Hepatic stellate cell (primary cell): ENCODE measurements at regions not wholly inside any gene's neighbourhood (a gene's known extent, or its start where the extent isn't known, plus 50 kb on each side); places are given as distances from the start of the nearest gene placed in this dataset.
"Not testable (repeated sequence)": the region's sequence is repeated elsewhere in the genome, so short reads cannot be mapped to it uniquely, and the experiment has no call there.

Source experiments
- DNase-seq: peaks from one replicate; pipeline ENCODE4 v3.0.0; 2011; ENCODE audit warnings: low spot score

DNA sequence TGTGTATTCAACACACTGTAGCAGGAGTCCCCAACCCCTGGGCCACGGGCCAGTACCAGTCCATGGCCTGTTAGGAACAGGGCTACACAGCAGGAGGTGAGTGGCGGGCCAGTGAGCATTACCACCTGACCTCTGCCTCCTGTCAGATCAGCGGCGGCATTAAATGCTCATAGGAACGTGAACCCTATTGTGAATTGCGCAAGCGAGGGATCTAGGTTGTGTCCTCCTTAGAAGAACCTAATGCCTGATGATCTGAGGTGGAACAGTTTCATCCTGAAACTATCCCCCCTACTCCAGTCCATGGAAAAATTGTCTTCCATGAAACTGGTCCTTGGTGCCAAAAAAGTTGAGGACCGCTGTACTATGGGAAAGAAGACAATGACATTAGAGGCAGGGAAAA, 386.9 kb downstream of the PREX1 start:
- DNase-seq, result no peak

- DNase-seq, result not testable (repeated sequence)
Measured at GRCh38 chr20:48440261-48440660, 387.5 kb downstream of the PREX1 start.

GRCh38 chr20:48437146-48437545, 390.7 kb downstream of the PREX1 start:
- no peak for DNase-seq

DNA sequence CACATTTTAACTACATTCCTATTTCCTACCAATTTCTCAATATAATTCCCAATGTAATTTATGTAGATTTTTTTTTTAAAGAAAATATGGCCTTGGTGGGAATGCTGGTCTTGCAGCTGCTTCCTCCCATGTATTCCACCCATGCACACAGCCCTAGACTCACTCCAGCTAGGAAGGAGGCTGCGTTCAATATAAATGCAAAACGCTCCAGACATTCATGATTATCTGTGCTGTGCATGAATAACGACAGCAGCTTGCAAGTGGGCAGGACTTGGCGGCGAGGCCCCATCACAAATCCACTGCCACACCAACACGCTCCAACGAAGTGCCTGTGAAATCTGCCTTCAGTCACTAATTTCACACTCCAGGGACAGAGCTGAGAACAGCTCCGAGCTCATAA, 391.2 kb downstream of the PREX1 start:
- not testable (repeated sequence) for DNase-seq

- DNase-seq, result no peak
Measured at GRCh38 chr20:48433178-48433577, 394.6 kb downstream of the PREX1 start.

GRCh38 chr20:48432494-48432832, 395.3 kb downstream of the PREX1 start:
- DNase-seq, result no peak

GRCh38 chr20:48431653-48432493, 395.9 kb downstream of the PREX1 start:
- DNase-seq, result no peak

- DNase-seq, result no peak
Measured at GRCh38 chr20:48426630-48427029, 401.2 kb downstream of the PREX1 start.

GRCh38 chr20:48425817-48426612, 401.8 kb downstream of the PREX1 start:
- DNase-seq, result no peak

DNA sequence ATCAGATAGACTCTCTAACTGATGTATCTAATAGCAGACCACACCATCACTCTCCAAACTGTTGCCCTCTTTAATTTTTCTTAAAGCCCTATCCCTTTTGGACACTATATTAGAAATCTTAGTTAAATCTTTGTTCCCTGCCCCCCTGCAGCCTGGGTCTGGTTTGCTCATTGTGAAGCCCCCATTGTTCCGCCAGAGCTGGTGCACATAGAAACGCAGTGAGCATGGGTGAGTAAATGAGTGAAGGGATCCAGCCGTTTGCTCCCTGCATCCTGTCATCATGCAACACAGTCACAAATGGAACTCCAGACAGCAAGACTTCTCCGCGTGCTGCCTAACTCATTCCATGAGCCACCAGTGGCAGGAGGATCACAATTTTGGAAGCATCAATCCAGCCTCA, 402.5 kb downstream of the PREX1 start:
- no peak for DNase-seq

DNA sequence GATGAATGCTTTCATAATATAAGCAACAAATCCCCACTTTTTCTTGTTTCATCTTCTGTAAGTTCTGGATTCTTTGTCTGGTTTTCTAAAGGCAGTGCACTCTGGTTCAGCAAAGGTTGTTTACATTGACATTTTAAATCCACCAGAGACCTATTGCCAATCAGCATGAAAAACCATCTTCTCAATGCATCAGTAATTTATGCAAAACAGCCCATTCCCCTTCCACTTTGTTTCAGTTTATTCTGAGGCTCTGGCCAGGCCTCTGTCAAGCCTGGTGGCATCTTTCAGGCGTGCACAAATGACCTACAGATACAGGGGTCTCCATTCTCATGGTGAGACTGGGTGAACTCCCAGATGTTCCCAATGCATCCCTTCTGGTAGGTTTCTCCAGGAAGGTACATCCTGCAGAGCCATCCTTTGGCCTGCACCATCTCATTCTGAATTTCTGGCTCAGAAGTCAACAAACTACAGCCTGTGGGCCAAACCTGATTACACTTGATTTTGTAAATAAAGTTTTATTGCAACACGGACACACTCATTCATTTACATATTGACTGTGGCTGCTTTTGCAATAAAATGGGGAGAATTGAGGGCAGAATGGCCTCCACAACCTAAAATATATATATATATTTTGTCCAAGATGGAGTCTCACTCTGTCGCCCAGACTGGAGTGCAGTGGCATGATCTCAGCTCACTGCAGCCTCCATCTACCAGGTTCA, 405.4 kb downstream of the PREX1 start:
- no peak for DNase-seq

DNA sequence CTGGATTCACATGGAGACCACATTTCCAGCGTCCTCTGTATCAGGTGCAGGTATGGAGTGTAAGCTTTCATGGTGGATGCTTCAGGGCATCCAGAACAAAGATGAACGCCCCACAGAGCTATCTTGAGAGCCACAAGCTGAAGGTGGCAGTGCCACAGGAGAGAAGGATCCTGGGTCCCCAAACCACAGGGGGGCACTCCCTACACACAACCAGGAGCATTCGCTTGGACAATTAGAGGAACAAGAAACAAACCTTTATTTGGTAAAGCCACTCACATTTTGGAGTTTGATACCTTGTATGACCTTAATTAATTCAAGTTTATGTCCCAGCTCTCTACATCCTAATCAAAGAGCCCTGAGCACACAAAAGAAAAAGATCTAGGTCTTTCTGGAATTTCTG, 406.3 kb downstream of the PREX1 start:
- no peak for DNase-seq

DNA sequence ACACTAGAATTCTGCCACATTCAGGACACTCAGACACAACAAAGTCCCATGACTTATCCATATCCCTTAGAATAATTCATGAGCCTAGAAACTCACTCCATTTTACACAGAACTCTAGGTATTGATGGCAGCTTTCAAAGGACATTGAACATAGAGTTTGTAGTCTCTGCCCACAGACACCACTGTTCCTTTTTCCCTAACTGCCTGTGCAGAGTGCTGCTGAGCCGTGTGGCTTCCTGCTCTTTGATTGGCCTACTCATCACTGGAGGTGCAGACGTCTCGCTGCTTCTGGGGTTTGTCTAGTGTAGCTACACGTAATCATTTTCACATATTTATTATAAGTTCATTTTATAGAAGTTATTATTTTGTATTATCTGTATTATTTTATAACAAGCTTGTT, 407.6 kb downstream of the PREX1 start:
- DNase-seq, result no peak

GRCh38 chr20:48419173-48419572, 408.6 kb downstream of the PREX1 start:
- no peak for DNase-seq

GRCh38 chr20:48416002-48416401, 411.8 kb downstream of the PREX1 start:
- DNase-seq, result no peak

DNA sequence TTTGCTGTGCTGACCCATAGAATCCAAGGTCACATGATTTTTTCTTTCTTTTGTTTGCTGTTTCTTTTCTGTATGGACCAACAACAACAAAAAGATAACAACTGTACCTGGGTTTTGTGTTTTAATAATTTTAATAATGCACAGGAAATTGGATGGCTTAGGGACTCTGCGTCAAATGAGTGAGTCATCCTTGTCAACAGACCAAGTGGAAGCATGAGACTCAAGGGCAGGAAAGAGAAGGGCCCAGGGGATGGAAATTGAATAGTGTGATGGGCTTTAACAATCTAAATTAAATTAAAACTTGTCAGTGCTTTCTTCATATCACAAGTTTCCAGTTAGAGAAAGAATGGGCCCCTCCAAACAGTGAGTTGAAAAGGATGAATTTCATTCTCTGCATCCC, 413.0 kb downstream of the PREX1 start:
- DNase-seq, result no peak

- DNase-seq, result no peak
Measured at GRCh38 chr20:48411919-48412522, 415.8 kb downstream of the PREX1 start.

DNA sequence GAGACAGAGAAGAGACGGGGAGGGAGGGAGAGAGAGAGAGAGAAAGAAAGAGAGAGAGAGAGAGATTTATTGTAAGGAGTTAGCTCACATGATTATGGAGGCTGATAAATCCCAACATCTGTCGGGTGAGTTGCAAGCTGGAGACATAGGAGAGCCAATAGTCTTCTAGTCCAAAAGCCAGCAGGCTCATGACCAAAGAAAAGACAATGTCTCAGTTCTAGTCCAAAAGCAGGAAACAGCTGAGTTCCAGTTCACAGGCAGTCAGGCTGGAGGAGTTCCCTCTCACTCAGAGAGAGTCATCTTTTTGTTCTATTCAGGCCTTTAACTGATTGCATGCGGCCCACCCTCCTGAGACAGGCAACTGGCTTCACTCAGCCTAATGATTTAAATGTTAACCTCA, 416.6 kb downstream of the PREX1 start:
- no peak for DNase-seq

GRCh38 chr20:48409055-48409615, 418.7 kb downstream of the PREX1 start:
- DNase-seq, result no peak

- no peak for DNase-seq
Measured at GRCh38 chr20:48407710-48408109, 420.1 kb downstream of the PREX1 start.

DNA sequence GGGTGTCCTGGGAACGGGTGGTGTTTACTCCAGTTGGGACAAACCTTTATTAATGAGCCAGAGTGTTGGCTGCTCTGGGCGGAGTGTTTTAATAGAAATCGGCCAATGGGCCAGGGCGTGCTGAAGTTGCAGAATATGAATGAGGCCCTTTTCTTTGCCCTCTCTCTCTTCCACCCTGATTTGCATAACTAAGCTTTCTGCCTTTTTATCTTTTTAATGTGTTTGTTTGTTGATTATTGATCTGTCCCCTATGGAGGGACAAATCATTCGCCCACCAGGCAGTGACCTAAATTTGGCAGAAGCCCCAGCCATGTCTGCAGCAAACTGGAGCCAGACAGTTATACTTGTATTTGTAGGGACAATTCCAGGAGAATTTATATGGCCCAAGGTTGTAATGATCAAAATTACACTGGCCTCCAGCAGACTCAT, 420.9 kb downstream of the PREX1 start:
- DNase-seq, result no peak

GRCh38 chr20:48406498-48406897, 421.3 kb downstream of the PREX1 start:
- DNase-seq, result no peak
